ENCODE measurements at regions not wholly inside any gene's neighbourhood (a gene's known extent, or its start where the extent isn't known, plus 50 kb on each side); places are given as distances from the start of the nearest gene placed in this dataset.

DNA sequence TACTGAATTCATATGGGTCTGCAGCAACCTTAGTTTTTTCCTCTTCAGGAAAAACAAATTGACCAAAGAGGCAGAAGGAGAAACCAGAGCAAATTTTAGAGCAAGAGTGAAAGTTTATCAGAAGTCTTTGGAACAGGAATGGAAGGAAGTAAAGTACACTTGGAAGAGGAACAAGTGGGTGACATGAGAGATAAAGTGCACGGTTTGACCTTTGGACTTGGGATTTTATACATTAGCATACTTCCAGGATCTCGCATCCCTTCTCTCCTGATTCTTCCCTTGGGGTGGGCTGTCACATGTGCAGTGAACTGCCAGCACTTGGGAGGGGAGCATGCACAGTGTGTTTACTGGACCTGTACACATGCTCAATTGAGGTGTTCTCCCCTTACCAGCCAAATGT is 754.8 kb upstream of the ADAMTS5 start:
- Histone ChIP-seq H3K9ac (ENCODE audit: low read length) (no peak overlapping the region), H2AFZ (ENCODE audit: low read depth, low read length, severe bottlenecking) (no peak overlapping the region)

DNA sequence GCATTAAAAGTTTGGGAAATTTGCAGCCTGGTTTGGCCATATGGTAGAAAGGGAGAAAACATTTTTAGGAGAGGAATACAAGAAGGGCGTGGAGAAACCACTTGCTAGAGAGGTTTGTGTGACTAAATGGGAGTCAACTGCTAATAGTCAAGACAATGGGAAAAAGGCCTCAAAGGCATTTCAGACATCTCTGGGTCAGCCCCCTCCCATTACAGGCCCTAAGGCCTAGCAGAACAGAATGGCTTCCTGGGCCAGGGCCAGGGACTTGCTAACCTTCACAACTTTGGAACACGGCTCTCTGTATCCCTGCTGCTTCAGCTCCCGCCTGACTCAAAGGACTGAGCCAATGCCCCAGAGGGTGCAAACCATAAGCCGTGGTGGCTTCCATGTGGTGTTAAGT is 752.3 kb upstream of the ADAMTS5 start:
- H3K9me3 ChIP-seq (ENCODE audit: insufficient read depth, low read length): no peaks in the 10 kb centered on the region
- H3K27me3 ChIP-seq (ENCODE audit: low read length): no peaks in the 10 kb centered on the region
- no peak overlapping the region for H3K4me3 ChIP-seq (ENCODE audit: insufficient read depth, low read length, poor library complexity, severe bottlenecking)
- H3F3A ChIP-seq (ENCODE audit: insufficient read depth): no peaks in the 10 kb centered on the region
- no peaks in the 10 kb centered on the region for H3K36me3 ChIP-seq (ENCODE audit: low read length)
- no peak overlapping the region for H2AFZ ChIP-seq (ENCODE audit: low read depth, low read length, severe bottlenecking)
- no peak for TF ChIP-seq EZH2phosphoT487 (conservative IDR thresholded peaks at IDR 0.05; ENCODE audit: low read length)
- TF ChIP-seq, protein P1, sequence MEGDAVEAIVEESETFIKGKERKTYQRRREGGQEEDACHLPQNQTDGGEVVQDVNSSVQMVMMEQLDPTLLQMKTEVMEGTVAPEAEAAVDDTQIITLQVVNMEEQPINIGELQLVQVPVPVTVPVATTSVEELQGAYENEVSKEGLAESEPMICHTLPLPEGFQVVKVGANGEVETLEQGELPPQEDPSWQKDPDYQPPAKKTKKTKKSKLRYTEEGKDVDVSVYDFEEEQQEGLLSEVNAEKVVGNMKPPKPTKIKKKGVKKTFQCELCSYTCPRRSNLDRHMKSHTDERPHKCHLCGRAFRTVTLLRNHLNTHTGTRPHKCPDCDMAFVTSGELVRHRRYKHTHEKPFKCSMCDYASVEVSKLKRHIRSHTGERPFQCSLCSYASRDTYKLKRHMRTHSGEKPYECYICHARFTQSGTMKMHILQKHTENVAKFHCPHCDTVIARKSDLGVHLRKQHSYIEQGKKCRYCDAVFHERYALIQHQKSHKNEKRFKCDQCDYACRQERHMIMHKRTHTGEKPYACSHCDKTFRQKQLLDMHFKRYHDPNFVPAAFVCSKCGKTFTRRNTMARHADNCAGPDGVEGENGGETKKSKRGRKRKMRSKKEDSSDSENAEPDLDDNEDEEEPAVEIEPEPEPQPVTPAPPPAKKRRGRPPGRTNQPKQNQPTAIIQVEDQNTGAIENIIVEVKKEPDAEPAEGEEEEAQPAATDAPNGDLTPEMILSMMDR (IDR thresholded peaks at IDR 0.05; ENCODE audit: insufficient read depth, low read length, poor library complexity, severe bottlenecking): no peak
- H3K4me2 ChIP-seq (ENCODE audit: low read depth, low read length, poor library complexity, severe bottlenecking): no peak overlapping the region
- no peak overlapping the region for H3K9ac ChIP-seq (ENCODE audit: low read length)
- no peak overlapping the region for H3K27ac ChIP-seq (ENCODE audit: low read depth, low read length)
- H3K9me2 ChIP-seq (replicated peaks; ENCODE audit: insufficient read depth, low read length): no peaks in the 10 kb centered on the region
- H4K20me1 ChIP-seq (ENCODE audit: low read depth, low read length): no peaks in the 10 kb centered on the region
- no peaks in the 10 kb centered on the region for H3K79me2 ChIP-seq (ENCODE audit: insufficient read depth, low read length)

More for the DNA sequence above, 754.8 kb upstream of the ADAMTS5 start:
- H3K9me2 ChIP-seq (replicated peaks; ENCODE audit: insufficient read depth, low read length): no peaks in the 10 kb centered on the region
- no peak overlapping the region for H3K27ac ChIP-seq (ENCODE audit: low read depth, low read length)
- no peaks in the 10 kb centered on the region for H3K27me3 ChIP-seq (ENCODE audit: low read length)
- no peaks in the 10 kb centered on the region for H4K20me1 ChIP-seq (ENCODE audit: low read depth, low read length)
- TF ChIP-seq EZH2phosphoT487 (conservative IDR thresholded peaks at IDR 0.05; ENCODE audit: low read length): no peak
- TF ChIP-seq, protein P1 (IDR thresholded peaks at IDR 0.05; ENCODE audit: insufficient read depth, low read length, poor library complexity, severe bottlenecking): no peak
- no peaks in the 10 kb centered on the region for H3F3A ChIP-seq (ENCODE audit: insufficient read depth)
- H3K79me2 ChIP-seq (ENCODE audit: insufficient read depth, low read length): no peaks in the 10 kb centered on the region
- H3K36me3 ChIP-seq (ENCODE audit: low read length): no peaks in the 10 kb centered on the region
- no peak overlapping the region for H3K4me3 ChIP-seq (ENCODE audit: insufficient read depth, low read length, poor library complexity, severe bottlenecking)
- no peak overlapping the region for H3K4me2 ChIP-seq (ENCODE audit: low read depth, low read length, poor library complexity, severe bottlenecking)
- H3K9me3 ChIP-seq (ENCODE audit: insufficient read depth, low read length): no peaks in the 10 kb centered on the region

DNA sequence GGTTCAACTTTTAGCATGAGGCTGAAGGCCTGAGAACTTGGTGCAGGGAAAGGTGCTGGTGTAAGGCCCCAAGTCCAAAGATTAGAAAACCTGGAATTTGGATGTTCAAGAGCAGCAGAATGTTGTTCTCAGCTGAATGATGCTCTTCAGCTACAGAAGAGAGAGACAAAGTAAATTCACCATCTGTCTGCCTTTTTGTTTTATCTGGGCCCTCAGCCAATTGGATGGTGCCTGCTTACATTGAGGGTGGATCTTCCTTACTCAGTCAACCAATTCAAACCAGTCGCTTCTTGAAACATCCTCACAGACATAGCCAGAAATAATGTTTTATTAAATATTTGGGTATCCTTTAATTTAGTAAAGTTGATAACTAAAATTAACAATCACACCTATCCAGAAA is 748.2 kb upstream of the ADAMTS5 start:
- no peaks in the 10 kb centered on the region for H3K27me3 ChIP-seq (ENCODE audit: low read length)
- no peaks in the 10 kb centered on the region for H3K9me3 ChIP-seq (ENCODE audit: insufficient read depth, low read length)
- H3F3A ChIP-seq (ENCODE audit: insufficient read depth): no peaks in the 10 kb centered on the region
- no peak overlapping the region for H2AFZ ChIP-seq (ENCODE audit: low read depth, low read length, severe bottlenecking)
- TF ChIP-seq, protein P1 (IDR thresholded peaks at IDR 0.05; ENCODE audit: insufficient read depth, low read length, poor library complexity, severe bottlenecking): no peak
- no peak for TF ChIP-seq EZH2phosphoT487 (conservative IDR thresholded peaks at IDR 0.05; ENCODE audit: low read length)
- H3K27ac ChIP-seq (ENCODE audit: low read depth, low read length): no peak overlapping the region
- no peaks in the 10 kb centered on the region for H3K79me2 ChIP-seq (ENCODE audit: insufficient read depth, low read length)
- no peak overlapping the region for H3K4me3 ChIP-seq (ENCODE audit: insufficient read depth, low read length, poor library complexity, severe bottlenecking)
- H3K36me3 ChIP-seq (ENCODE audit: low read length): no peaks in the 10 kb centered on the region
- H3K9ac ChIP-seq (ENCODE audit: low read length): no peak overlapping the region
- H3K4me2 ChIP-seq (ENCODE audit: low read depth, low read length, poor library complexity, severe bottlenecking): no peak overlapping the region
- no peaks in the 10 kb centered on the region for H4K20me1 ChIP-seq (ENCODE audit: low read depth, low read length)
- no peaks in the 10 kb centered on the region for H3K9me2 ChIP-seq (replicated peaks; ENCODE audit: insufficient read depth, low read length)
